Psoas muscle (tissue), 7 donors: ENCODE measurements at regions not wholly inside any gene's neighbourhood (a gene's known extent, or its start where the extent isn't known, plus 50 kb on each side); places are given as distances from the start of the nearest gene placed in this dataset.

Experiments
- ATAC-seq, 4 donors: fragments of 200-7000 bp; cut with Tn5 transposase; one replicate each; pipeline ENCODE4 v1.9.1; 2020; ENCODE audit warnings: moderate library complexity in 3 of 4, mild to moderate bottlenecking in 2 of 4
- DNase-seq, 2 donors: peaks; one replicate each; pipeline ENCODE4 v3.0.0-alpha.2; 2020
- H3K27ac ChIP-seq: fragments of 200-600 bp; one replicate; pipeline ENCODE4 v1.8.0; 2022
- H3K27me3 ChIP-seq, 3 donors: fragments of 200-600 bp in 1 of 3; one replicate each; pipeline versions ENCODE4 v1.6.1 to v1.8.0; 2013 to 2022; ENCODE audit warnings: low read length in 2 of 3, mild to moderate bottlenecking in 2 of 3, moderate library complexity in 1 of 3; ENCODE audit not compliant: insufficient read depth in 3 of 3
- H3K36me3 ChIP-seq, 2 donors: fragments of 200-600 bp in 1 of 2; one replicate each; pipeline versions ENCODE4 v1.6.1 to v1.8.0; 2013 to 2022; ENCODE audit warnings: low read depth in 1 of 2, mild to moderate bottlenecking in 1 of 2, moderate library complexity in 1 of 2; ENCODE audit not compliant: insufficient read depth in 1 of 2
- H3K4me1 ChIP-seq: fragments of 200-600 bp; one replicate; pipeline ENCODE4 v1.8.0; 2022
- H3K4me3 ChIP-seq: fragments of 200-600 bp; one replicate; pipeline ENCODE4 v1.8.0; 2022; ENCODE audit warnings: mild to moderate bottlenecking
- H3K9me3 ChIP-seq: fragments of 200-600 bp; one replicate; pipeline ENCODE4 v1.8.0; 2022
- WGBS, 3 donors: extraction: QIAGEN DNeasy Blood & Tissue Kit; methylation state at CpG; one replicate each; pipeline versions ENCODE4 v1.1.6 to v1.1.7; 2013; 5-methylcytosine and 5-hydroxymethylcytosine counted together
- intact Hi-C, 2 donors: fragments of 100-400 bp; cut with DNase I; formaldehyde crosslinking; loops; one replicate each; pipeline versions ENCODE4 v1.11.0 to v1.14.2; 2022
- TF ChIP-seq, protein P1 (sequence below): fragments of 200-600 bp; IDR thresholded peaks from one replicate; pipeline ENCODE4 v1.8.0; 2022; ENCODE audit warnings: antibody characterized with exemption
- donor health status: healthy with polysubstance abuse.
- donor health status: DM: no; HTN: no; CAD: no; lungs with moderate emphysema.
- donor health status: Bipolar disorder and iron deficiency.
- donor health status: healthy.
- donor health status: DM: yes; HTN: yes; CAD: no.
- donor health status: DM: no; HTN: no; CAD: no.
- donor health status: DM: yes; HTN: yes; CAD: no.

DNA sequence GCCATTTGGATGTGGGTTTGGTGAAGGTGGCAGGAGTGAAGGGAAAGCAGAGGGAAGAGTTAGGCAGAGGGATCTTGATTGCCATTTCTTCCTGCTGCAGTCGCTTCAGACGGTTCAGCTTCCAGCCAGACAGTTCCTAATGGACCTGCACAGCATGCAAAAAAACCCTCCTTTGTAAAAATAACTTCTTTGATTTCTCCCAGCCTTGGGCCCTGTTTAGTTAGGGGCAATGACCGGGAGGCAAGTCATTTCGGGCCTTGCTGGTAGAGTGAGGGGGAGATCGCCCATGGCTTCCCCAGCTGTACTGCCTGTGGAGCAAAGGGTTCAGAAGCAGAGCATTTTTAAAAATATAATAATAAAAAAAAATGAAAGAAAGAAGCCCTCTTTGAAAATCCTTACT, 67.2 kb upstream of the TLE1 start:
- H3K4me1 ChIP-seq, result no peaks in the 10 kb centered on the region
- 98% methylated on average over 5 of the region's 5 CpGs for WGBS, 3 donors
- no peak overlapping the region for H3K27ac ChIP-seq
- H3K27me3 ChIP-seq, result peaks cover 0 to 3% (median 0%) of the 10 kb centered on the region in 3 donors
- intact Hi-C loops, result no loop called here
- no peaks in the 10 kb centered on the region for H3K36me3 ChIP-seq
- no peak for ATAC-seq
- H3K9me3 ChIP-seq, result no peaks in the 10 kb centered on the region
- TF ChIP-seq, protein P1, sequence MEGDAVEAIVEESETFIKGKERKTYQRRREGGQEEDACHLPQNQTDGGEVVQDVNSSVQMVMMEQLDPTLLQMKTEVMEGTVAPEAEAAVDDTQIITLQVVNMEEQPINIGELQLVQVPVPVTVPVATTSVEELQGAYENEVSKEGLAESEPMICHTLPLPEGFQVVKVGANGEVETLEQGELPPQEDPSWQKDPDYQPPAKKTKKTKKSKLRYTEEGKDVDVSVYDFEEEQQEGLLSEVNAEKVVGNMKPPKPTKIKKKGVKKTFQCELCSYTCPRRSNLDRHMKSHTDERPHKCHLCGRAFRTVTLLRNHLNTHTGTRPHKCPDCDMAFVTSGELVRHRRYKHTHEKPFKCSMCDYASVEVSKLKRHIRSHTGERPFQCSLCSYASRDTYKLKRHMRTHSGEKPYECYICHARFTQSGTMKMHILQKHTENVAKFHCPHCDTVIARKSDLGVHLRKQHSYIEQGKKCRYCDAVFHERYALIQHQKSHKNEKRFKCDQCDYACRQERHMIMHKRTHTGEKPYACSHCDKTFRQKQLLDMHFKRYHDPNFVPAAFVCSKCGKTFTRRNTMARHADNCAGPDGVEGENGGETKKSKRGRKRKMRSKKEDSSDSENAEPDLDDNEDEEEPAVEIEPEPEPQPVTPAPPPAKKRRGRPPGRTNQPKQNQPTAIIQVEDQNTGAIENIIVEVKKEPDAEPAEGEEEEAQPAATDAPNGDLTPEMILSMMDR, result no peak
- DNase-seq, result no peak
- H3K4me3 ChIP-seq, result no peak overlapping the region

- Histone ChIP-seq H3K27me3 (peaks cover 0 to 3% (median 0%) of the 10 kb centered on the region in 3 donors), H3K4me3 (no peak overlapping the region), H3K4me1 (no peaks in the 10 kb centered on the region), H3K9me3 (no peaks in the 10 kb centered on the region), H3K36me3 (no peaks in the 10 kb centered on the region), H3K27ac (no peak overlapping the region)
- TF ChIP-seq, protein P1, result no peak
- intact Hi-C loops, result no loop called here
- ATAC-seq, result no peak
- WGBS, 3 donors, result 87 to 96% (median 95%) methylated on average over 3 of the region's 3 CpGs
- no peak for DNase-seq
Observed at GRCh38 chr9:81758123-81758797, 68.9 kb upstream of the TLE1 start.

DNA sequence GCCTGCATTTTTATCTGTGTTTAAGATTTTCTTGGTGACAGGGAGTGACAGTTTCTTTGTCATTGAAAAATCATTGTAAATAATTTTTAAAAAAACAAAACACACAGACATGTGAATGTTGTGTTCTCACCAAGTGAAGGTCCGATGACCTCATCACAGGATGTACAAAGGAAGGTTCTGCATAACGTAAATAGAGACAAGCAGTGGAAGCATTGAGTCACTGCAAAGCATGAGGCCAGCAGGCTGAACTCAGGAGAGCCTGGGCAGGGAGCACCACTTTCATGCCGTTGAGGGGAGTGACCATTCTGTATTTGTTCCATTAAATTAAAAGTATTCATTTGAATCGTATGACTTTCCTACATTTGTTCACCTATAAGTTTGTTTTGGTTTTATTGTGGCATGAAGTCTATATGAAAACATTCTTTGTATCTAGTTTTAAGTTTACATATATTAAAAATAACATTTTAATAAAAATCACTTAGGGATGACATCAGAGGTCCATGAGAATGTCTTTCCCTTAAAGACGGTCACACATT, 70.4 kb upstream of the TLE1 start:
- no peak for ATAC-seq
- H3K27ac ChIP-seq, result no peak overlapping the region
- H3K4me3 ChIP-seq, result no peak overlapping the region
- no peaks in the 10 kb centered on the region for H3K9me3 ChIP-seq
- peaks cover 0 to 3% (median 0%) of the 10 kb centered on the region in 3 donors for H3K27me3 ChIP-seq
- no peaks in the 10 kb centered on the region for H3K36me3 ChIP-seq
- H3K4me1 ChIP-seq, result no peaks in the 10 kb centered on the region
- WGBS, 3 donors, result 60 to 73% (median 71%) methylated on average over 5 of the region's 5 CpGs
- DNase-seq, result no peak
- intact Hi-C loops, result no loop called here
- TF ChIP-seq, protein P1, result no peak

DNA sequence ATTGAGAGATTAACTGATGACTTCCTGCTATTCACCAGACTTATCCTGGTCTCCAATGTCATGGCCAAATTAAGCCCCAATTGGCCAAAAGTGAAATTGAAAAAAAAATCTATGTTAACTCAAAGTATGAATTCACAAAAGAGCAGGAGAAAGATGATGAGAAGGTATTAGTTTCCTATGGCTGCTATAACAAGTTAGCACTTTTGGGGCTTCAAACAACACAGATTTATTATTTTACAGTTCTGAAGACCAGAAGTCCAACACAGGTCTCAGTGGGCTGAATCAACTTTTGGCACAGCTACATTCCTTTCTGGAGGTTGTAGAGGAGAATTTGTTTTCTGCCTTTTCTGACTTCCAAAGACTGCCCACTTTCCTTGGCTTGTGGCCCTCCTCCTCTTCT, 78.6 kb upstream of the TLE1 start:
- Histone ChIP-seq H3K27me3 (no peaks in the 10 kb centered on the region), H3K9me3 (peaks cover 4% of the 10 kb centered on the region), H3K4me3 (no peak overlapping the region), H3K27ac (no peak overlapping the region), H3K36me3 (no peaks in the 10 kb centered on the region), H3K4me1 (no peaks in the 10 kb centered on the region)
- intact Hi-C loops, result no loop called here
- TF ChIP-seq, protein P1, result no peak
- ATAC-seq, result no peak
- no peak for DNase-seq

DNA sequence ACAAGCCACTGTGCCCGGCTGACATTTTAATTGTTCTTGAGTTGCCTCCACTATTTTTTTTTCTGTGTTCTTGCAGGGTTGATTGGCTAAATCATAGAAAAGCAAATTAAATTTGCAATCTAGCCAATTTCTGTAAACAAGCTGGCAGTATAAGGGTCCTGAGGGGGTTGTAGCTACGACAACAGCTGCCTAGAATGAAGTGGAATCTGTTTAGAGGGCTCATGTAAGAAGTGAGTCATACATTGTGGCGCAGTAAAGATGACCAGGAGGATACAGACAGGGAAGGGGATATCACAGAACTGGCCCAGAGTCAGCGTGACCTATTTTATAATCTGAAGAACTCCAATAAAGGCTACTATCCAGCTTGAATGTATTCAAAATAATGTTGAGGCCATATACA, 82.2 kb upstream of the TLE1 start:
- H3K4me3 ChIP-seq, result no peak overlapping the region
- WGBS, 3 donors, result 40 to 58% (median 45%) methylated on average over 4 of the region's 4 CpGs
- TF ChIP-seq, protein P1, result no peak
- H3K27me3 ChIP-seq, result no peaks in the 10 kb centered on the region
- intact Hi-C loops, result no loop called here
- DNase-seq (no peak), ATAC-seq (no peak)
- H3K36me3 ChIP-seq, result no peaks in the 10 kb centered on the region
- H3K27ac ChIP-seq, result no peak overlapping the region
- peaks cover 4% of the 10 kb centered on the region for H3K9me3 ChIP-seq
- H3K4me1 ChIP-seq, result no peaks in the 10 kb centered on the region
